Activated gamma-delta T cell (primary cell): ENCODE measurements at regions not wholly inside any gene's neighbourhood (a gene's known extent, or its start where the extent isn't known, plus 50 kb on each side); places are given as distances from the start of the nearest gene placed in this dataset.

Experiments
- DNase-seq: peaks from one replicate; lab custom pipeline; 2025; lab: John Stamatoyannopoulos, UW

GRCh38 chr15:70473581-70474370, 289.6 kb downstream of the UACA start:
- no peak for DNase-seq

DNA sequence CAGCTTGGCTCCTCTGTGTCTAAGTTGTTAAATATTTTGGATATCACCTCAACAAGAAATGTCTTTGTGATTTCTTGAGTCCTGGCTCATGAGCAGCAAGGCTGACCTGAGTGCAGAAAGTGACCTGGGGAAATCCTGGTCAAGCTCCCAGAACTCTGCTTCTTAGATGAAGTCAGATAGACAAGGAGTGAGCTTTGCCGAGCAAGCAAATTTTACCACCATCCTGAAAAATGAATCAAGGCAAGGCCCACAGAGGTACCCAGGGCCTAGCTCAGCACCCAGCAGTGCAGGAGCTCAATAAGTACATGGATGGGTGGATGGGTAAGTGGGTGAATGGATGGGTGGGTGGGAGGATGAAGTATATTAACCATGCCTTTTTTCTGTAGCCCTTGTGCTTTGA, 291.8 kb downstream of the UACA start:
- no peak for DNase-seq

DNA sequence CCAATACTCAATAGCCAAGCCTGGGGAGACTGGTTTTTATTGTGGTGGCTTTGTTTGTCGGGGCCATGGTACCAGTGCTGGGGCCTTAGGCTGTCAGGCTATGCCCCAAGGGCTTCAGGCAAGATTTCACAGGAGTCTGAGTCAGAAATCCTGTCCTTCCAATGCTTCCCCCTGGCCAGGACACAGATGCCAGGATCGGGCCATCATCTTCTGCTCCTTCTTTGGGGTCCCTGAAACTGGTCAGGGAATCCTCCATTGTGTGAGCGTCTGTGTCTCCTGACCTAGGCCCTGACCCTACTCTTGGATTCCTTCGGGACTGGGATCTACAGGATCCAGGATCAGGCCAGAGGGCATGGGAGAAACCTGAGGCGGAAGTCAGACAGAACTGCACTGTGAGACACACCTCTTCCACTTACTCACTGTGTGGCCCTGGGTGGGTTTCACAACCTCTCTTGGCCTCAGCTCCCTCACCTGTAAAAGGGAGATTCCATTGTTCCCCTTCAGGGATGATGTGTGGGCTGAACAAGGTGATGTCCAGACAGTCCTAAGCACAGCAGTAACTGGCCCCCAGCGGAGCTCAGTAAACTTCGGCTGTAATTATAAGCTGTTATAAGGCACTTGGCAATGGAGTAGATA, 292.7 kb downstream of the UACA start:
- no peak for DNase-seq

GRCh38 chr15:70469651-70470555, 293.5 kb downstream of the UACA start:
- DNase-seq, result no peak

DNA sequence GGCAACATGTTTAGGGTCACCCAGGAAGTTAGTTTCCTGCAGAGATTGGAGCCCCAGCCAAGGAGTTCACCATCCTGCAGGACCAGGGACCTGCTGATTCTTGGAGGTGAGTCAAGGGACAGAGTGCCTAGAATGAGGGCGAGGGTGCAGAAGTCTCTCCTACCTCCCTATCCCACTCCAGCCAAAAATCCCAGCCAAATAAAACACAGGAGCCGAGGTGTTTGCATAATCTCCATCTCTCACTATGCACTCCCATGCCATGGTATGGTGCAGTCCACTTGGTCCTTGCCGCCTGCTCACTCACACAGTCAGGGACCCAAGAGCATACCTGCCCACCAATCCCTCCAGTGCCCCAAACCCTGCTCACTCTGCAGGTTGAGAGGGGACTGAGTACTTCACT, 294.2 kb downstream of the UACA start:
- DNase-seq, result no peak

- DNase-seq, result no peak
Measured at GRCh38 chr15:70466895-70467529, 296.3 kb downstream of the UACA start.

GRCh38 chr15:70466305-70466704, 297.1 kb downstream of the UACA start:
- no peak for DNase-seq

- no peak for DNase-seq
Measured at GRCh38 chr15:70465812-70466211, 297.5 kb downstream of the UACA start.

- DNase-seq, result no peak
Measured at GRCh38 chr15:70463453-70463834, 299.9 kb downstream of the UACA start.

DNA sequence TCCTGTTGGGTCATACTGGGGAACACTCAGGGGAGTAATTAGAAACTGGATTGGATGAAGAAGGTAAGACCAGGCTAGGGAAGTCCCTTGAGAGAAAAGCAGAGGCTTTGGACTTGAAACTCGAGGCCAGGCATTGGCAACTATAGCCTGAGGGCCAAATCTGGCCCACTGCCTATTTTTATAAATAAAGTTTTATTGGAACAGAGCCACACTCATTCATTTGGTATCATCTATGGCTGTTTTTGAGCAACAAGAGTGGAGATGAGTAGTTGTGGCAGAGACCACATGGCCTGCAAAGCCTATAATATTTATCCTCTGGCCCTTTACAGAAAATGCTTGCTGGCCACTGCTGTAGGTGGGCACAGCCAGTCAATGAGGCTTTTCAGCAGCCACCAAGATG, 301.4 kb downstream of the UACA start:
- DNase-seq, result no peak

DNA sequence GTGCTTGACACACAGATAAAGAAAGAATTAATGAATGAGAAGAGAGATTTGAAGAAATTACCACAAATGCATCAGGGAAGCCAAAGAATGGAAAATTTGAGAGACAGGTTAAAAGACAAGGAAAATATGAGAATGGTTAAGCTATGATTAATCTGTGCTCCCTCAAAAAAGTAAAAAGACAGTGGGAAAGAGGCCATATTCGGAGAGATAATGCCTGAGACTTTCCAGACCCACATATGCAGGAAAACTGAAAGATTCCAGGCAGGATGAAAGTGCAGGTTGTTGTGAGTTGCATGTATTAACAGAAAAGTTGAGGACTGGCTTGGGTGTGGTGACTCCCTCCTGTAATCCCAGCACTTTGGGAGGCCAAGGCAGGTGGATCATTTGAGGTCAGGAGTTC, 302.3 kb downstream of the UACA start:
- no peak for DNase-seq

GRCh38 chr15:70459312-70459711, 304.0 kb downstream of the UACA start:
- no peak for DNase-seq

GRCh38 chr15:70453766-70454165, 309.6 kb downstream of the UACA start:
- DNase-seq, result no peak

DNA sequence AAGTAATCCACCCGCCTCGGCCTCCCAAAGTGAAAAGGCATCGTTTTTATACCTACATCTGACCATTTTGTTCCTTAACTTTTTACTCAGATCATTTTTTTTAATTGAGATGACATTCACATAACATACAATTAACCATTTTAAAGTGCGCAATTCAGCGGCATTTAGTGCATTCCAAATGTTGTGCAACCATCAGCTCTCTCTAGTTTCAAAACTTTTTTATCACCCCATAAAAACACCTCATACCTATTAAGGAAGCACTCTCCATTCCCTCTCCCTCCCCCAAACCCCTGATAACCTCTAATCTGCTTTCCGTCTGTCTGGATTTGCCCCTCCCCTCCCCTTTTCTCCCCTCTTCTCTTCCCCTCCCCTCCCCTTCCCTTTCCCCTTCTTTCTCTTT, 310.1 kb downstream of the UACA start:
- DNase-seq, result no peak

GRCh38 chr15:70451821-70452653, 311.3 kb downstream of the UACA start:
- DNase-seq, result no peak

- DNase-seq, result no peak
Measured at GRCh38 chr15:70450142-70450443, 313.3 kb downstream of the UACA start.

DNA sequence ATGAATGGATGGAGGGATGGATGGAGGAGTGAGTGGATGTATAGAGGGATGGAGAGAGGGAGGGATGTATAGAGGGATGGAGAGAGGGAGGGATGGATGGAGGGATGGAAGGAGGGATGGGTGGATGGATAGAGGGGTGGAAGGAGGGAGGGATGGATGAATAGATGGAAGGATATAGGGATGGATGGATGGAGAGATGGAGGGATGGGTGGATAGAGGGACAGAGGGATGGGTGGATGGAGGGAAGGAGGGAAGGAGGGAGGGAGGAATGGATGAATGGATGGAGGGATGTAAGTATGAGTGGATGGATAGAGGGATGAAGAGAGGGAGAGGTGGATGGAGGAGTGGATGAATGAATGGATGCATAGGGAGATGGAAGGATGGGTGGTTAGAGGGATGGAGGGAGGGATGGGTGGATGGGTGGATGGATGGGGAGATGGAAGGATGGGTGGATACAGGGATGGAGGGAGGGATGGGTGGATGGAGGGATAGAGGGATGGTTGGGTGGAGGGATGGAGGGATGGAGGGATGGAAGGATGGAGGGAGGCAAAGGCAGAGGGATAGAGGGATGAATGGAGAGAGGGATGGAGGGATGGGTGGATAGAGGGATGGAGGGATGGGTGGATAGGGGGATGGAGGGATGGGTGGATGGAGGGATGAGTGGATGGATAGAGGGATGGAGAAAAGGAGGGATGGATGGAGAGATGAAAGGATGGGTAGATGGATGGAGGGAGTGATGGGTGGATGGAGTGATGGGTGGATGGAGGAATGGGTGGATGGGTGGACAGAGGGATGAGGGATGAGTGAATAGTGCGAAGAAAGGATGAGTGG, 313.8 kb downstream of the UACA start:
- DNase-seq, result no peak

GRCh38 chr15:70447928-70448698, 315.2 kb downstream of the UACA start:
- DNase-seq, result no peak

GRCh38 chr15:70447521-70447920, 315.8 kb downstream of the UACA start:
- no peak for DNase-seq

DNA sequence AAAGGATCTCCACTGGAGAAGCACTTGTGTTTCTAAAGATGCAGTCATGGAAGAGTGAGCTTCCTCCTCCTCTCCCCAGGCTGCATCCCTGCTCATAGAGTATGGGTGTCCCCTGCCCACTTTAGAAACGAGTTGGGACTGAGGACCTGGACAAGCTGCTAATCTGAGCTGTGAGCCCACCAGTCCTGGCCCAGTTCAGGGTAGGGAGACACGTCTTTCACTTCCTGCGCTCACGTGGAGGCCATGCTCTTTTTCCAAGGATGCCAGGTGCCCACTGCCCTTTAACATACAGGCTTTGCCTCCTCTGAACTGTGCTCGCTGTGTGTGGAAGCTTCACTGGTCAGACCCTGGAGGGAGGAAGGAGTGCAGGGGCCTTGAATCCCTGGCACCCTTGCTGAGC, 316.3 kb downstream of the UACA start:
- no peak for DNase-seq
